Panc1 (cell line): ENCODE measurements at regions not wholly inside any gene's neighbourhood (a gene's known extent, or its start where the extent isn't known, plus 50 kb on each side); places are given as distances from the start of the nearest gene placed in this dataset.

Experiments used
- ATAC-seq: fragments of 200-7000 bp; cut with Tn5 transposase; 2 replicates; pipeline ENCODE4 v1.9.1; 2020; ENCODE audit warnings: mild to moderate bottlenecking, moderate library complexity
- BruUV-seq: library from RNA; stranded (reverse); fragments of 400-500 nt; replicated peaks from 2 replicates; lab custom pipeline; 2021; lab: Mats Ljungman, UMichigan
- CTCF ChIA-PET: fragments of 300-600 bp; sonication (Branson Sonifier 250); formaldehyde crosslinking; loops from one replicate; lab custom pipeline; 2022; ENCODE audit warnings: antibody characterized with exemption; lab: Charles Lee
- POLR2A ChIA-PET: fragments of 300-600 bp; sonication (Branson Sonifier 250); formaldehyde crosslinking; loops from one replicate; lab custom pipeline; 2022; ENCODE audit warnings: antibody characterized with exemption; lab: Charles Lee
- DNase-seq: peaks from one replicate; pipeline ENCODE4 v3.0.0-alpha.2; 2010; ENCODE audit warnings: low read depth, low spot score
- H3K27ac ChIP-seq: 2 replicates; pipeline ENCODE4 v1.5.1; 2011; ENCODE audit warnings: mild to moderate bottlenecking, low read length, inconsistent platforms
- H3K27me3 ChIP-seq: fragments of 200-500 bp; sonication (Bioruptor generic); 2 replicates; pipeline ENCODE4 v1.6.0; 2014; ENCODE audit warnings: low read length, inconsistent platforms; ENCODE audit not compliant: control insufficient read depth, insufficient read depth
- H3K36me3 ChIP-seq: fragments of 200-500 bp; sonication (Bioruptor generic); 2 replicates; pipeline ENCODE4 v1.5.1; 2014; ENCODE audit warnings: inconsistent platforms, mild to moderate bottlenecking, low read length, moderate library complexity; ENCODE audit not compliant: control insufficient read depth, insufficient read depth
- H3K4me1 ChIP-seq: 2 replicates; pipeline ENCODE4 v1.5.1; 2011; ENCODE audit warnings: inconsistent platforms, mild to moderate bottlenecking, low read length, moderate library complexity; ENCODE audit not compliant: control insufficient read depth, insufficient read depth
- H3K4me3 ChIP-seq, 2 experiments: 2 replicates each; pipeline ENCODE4 v1.5.1; 2011 to 2012; ENCODE audit warnings: low read depth in 2 of 2, low read length in 2 of 2, mild to moderate bottlenecking in 2 of 2, inconsistent platforms in 1 of 2, moderate library complexity in 1 of 2
- H3K9me3 ChIP-seq: fragments of 200-500 bp; sonication (Bioruptor generic); 2 replicates; pipeline ENCODE4 v1.5.1; 2014; ENCODE audit warnings: low read depth, mild to moderate bottlenecking, inconsistent platforms, low read length, moderate library complexity; ENCODE audit not compliant: control insufficient read depth, insufficient read depth
- POLR2AphosphoS5 ChIP-seq: IDR thresholded peaks from 2 replicates; pipeline ENCODE4 v1.6.1; 2012; ENCODE audit warnings: mild to moderate bottlenecking, low read depth, low read length, moderate library complexity
- SIN3A ChIP-seq: IDR thresholded peaks from 2 replicates; pipeline ENCODE4 v1.6.1; 2012; ENCODE audit warnings: low read depth, mild to moderate bottlenecking, low read length, moderate library complexity, borderline replicate concordance; ENCODE audit not compliant: insufficient read depth
- TCF7L2 ChIP-seq: IDR thresholded peaks from 2 replicates; pipeline ENCODE4 v1.6.1; 2011; ENCODE audit warnings: mild to moderate bottlenecking, low read depth, low read length, inconsistent platforms
- in situ Hi-C: cut with HindIII; loops from 2 replicates; pipeline ENCODE4 v1.10.0; 2016; ENCODE audit warnings: low sequenced_read_pairs, low pct_unique_long_range_greater_than_20kb
- intact Hi-C: fragments of 100-400 bp; cut with micrococcal nuclease; formaldehyde crosslinking; loops from one replicate; pipeline ENCODE4 v1.10.0; 2022; ENCODE audit not compliant: unreplicated experiment
- TF ChIP-seq, protein P1 (sequence below): fragments of 450-650 bp; IDR thresholded peaks from 2 replicates; pipeline ENCODE4 v1.5.1; 2017; ENCODE audit warnings: mild to moderate bottlenecking
- TF ChIP-seq, protein P2 (sequence below), 2 experiments: IDR thresholded peaks; 2 replicates each; pipeline ENCODE4 v1.6.1; 2011 to 2012; ENCODE audit warnings: low read depth in 2 of 2, control low read depth in 1 of 2, low read length in 1 of 2, mild to moderate bottlenecking in 1 of 2, moderate library complexity in 1 of 2; ENCODE audit not compliant: insufficient read depth in 1 of 2

DNA sequence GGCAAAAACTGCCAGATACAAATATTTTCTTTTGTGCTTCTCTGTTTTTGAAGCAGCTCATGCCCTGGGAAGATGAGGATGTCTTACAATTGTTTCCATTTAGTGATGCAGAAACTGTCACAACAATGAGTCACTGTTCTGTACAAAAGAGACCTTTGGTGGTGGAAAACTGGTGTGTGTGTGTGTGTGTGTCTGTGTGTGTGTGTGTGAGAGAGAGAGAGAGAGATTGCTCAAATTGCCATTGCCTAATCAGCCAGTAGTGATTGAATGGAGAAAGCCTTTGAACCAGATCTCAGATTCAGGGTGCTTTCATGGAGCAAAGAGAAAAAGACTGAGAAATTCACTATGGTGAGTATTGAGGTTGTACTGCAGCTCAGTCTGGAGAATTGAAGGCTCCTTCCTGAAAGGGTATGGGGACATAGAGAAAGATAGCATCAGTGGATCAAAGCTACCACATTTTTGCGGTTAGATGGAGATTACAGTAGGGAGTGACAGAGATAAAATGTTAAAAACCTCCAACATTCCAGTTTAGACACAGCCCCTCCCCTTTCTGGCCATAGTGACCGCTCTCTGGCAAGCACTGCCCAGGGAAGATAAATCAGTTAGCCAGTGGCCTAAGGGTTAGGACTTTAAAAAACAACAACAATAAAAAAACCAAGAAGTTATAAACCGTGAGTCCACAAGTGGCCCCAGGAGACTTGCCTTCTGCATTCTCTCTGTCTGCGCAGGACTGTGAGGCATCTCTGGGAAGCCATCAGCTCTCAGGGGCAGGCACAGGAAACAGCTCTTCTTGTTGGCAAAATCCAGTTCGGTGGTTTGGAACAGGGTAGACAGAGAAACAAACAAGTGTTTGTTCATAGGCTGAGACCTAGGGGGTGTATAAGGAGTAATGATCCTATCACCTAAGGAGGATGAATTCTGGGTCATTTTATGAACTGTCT, 406.5 kb downstream of the DUSP10 start:
- no peak for DNase-seq
- in situ Hi-C loops (no loop called here), intact Hi-C loops (no loop called here)
- Histone ChIP-seq H3K9me3 (peaks cover 10% of the 10 kb centered on the region; the same call in 1 of the 2 replicates), H3K36me3 (no peaks in the 10 kb centered on the region; the same call in 1 of the 2 replicates), H3K27ac (no peak overlapping the region), H3K27me3 (no peaks in the 10 kb centered on the region), H3K4me1 (no peaks in the 10 kb centered on the region), H3K4me3 (no peak overlapping the region)
- ATAC-seq: peak; percentile 58
- no TSS peak for BruUV-seq
- CTCF ChIA-PET: no interaction called here
- POLR2A ChIA-PET: no interaction called here
- peak; percentile 53; the same call in 1 of the 2 replicates for TF ChIP-seq TCF7L2
- TF ChIP-seq, protein P1, sequence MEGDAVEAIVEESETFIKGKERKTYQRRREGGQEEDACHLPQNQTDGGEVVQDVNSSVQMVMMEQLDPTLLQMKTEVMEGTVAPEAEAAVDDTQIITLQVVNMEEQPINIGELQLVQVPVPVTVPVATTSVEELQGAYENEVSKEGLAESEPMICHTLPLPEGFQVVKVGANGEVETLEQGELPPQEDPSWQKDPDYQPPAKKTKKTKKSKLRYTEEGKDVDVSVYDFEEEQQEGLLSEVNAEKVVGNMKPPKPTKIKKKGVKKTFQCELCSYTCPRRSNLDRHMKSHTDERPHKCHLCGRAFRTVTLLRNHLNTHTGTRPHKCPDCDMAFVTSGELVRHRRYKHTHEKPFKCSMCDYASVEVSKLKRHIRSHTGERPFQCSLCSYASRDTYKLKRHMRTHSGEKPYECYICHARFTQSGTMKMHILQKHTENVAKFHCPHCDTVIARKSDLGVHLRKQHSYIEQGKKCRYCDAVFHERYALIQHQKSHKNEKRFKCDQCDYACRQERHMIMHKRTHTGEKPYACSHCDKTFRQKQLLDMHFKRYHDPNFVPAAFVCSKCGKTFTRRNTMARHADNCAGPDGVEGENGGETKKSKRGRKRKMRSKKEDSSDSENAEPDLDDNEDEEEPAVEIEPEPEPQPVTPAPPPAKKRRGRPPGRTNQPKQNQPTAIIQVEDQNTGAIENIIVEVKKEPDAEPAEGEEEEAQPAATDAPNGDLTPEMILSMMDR: no peak

DNA sequence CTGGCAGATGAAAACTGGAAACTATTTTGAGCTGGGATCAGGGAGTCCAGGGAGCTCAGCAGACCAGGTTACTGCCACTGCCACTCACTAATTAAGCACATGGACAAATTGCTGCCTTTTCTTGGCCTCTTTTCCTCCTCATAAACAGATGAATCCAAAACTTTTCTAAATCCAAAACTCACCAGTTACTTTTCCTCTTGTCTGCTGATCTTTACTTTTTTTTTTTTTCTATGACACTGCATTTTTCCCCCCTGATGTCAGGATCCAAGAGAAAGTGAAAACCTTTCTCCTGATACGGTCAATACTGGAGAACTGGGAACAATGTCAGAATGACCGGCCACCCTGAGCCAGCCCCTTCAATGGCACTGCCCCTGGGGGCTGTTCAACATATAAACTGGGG, 405.8 kb downstream of the DUSP10 start:
- H3K27ac ChIP-seq: no peak overlapping the region
- no peaks in the 10 kb centered on the region for H3K27me3 ChIP-seq
- H3K4me3 ChIP-seq: no peak overlapping the region
- no peak; the same call in 1 of the 2 replicates for ATAC-seq
- H3K9me3 ChIP-seq: peaks cover 9% of the 10 kb centered on the region; the same call in 1 of the 2 replicates
- CTCF ChIA-PET: interaction anchor here (0.6 kb wide), 1 partner anchor 427 kb away, joined by 3 read pairs; no protein-coding TSS in a partner anchor
- TF ChIP-seq, protein P1: no peak
- no peak for TF ChIP-seq TCF7L2
- TF ChIP-seq SIN3A: no peak
- TF ChIP-seq POLR2AphosphoS5: no peak
- TF ChIP-seq, protein P2, sequence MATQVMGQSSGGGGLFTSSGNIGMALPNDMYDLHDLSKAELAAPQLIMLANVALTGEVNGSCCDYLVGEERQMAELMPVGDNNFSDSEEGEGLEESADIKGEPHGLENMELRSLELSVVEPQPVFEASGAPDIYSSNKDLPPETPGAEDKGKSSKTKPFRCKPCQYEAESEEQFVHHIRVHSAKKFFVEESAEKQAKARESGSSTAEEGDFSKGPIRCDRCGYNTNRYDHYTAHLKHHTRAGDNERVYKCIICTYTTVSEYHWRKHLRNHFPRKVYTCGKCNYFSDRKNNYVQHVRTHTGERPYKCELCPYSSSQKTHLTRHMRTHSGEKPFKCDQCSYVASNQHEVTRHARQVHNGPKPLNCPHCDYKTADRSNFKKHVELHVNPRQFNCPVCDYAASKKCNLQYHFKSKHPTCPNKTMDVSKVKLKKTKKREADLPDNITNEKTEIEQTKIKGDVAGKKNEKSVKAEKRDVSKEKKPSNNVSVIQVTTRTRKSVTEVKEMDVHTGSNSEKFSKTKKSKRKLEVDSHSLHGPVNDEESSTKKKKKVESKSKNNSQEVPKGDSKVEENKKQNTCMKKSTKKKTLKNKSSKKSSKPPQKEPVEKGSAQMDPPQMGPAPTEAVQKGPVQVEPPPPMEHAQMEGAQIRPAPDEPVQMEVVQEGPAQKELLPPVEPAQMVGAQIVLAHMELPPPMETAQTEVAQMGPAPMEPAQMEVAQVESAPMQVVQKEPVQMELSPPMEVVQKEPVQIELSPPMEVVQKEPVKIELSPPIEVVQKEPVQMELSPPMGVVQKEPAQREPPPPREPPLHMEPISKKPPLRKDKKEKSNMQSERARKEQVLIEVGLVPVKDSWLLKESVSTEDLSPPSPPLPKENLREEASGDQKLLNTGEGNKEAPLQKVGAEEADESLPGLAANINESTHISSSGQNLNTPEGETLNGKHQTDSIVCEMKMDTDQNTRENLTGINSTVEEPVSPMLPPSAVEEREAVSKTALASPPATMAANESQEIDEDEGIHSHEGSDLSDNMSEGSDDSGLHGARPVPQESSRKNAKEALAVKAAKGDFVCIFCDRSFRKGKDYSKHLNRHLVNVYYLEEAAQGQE (IDR thresholded peaks at IDR 0.05; ENCODE audit: insufficient read depth in 1 of 2, low read depth in 2 of 2, low read length in 1 of 2): no peak
- intact Hi-C loops (no loop called here), in situ Hi-C loops (no loop called here)
- no TSS peak for BruUV-seq
- no peak for DNase-seq
- H3K4me1 ChIP-seq: no peaks in the 10 kb centered on the region
- H3K36me3 ChIP-seq: no peaks in the 10 kb centered on the region; the same call in 1 of the 2 replicates
- POLR2A ChIA-PET: no interaction called here
